ENCODE measurements at regions not wholly inside any gene's neighbourhood (a gene's known extent, or its start where the extent isn't known, plus 50 kb on each side); places are given as distances from the start of the nearest gene placed in this dataset.

DNA sequence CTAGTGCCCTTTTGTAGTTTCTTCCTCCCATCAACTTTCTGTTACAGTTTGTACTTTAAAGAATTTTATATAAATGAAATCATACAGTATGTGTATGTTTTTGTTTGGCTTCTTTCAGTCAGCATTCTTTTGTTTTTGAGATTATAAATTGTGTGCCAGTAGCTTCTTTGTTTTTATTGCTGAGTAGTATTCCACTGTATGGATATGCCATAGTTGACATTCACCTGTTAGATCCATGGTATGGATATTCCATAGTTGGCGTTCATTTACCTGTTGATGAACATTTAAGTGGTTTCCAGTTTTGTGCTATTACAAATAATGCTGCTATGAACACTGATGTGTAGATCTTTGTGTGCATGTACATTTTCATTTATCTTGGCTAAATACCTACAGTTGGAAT is 70.8 kb upstream of the SYPL1 start:
- Histone ChIP-seq H3K9me2 (no peaks in the 10 kb centered on the region), H3K27me3 (ENCODE audit: insufficient read depth) (no peaks in the 10 kb centered on the region), H3K4me3 (ENCODE audit: low read depth in 2 of 2, low read length in 1 of 2) (no peak overlapping the region), H3K9ac (no peak overlapping the region), H2AFZ (ENCODE audit: low read depth) (no peak overlapping the region), H3K4me2 (no peak overlapping the region), H3K27ac (ENCODE audit: low read depth in 2 of 2, low read length in 1 of 2) (no peak overlapping the region), H4K20me1 (ENCODE audit: insufficient read depth) (no peaks in the 10 kb centered on the region), H3K36me3 (replicated peaks in 1 of 2; ENCODE audit: control insufficient read depth in 1 of 2, insufficient read depth in 2 of 2, low read length in 1 of 2) (no peaks in the 10 kb centered on the region), H3K4me1 (ENCODE audit: control insufficient read depth in 1 of 2, insufficient read depth in 2 of 2, low read depth in 1 of 2, low read length in 1 of 2) (no peaks in the 10 kb centered on the region), H3K79me2 (ENCODE audit: insufficient read depth) (no peaks in the 10 kb centered on the region), H3F3A (replicated peaks; ENCODE audit: insufficient read depth) (no peaks in the 10 kb centered on the region), H3K9me3 (no peaks in the 10 kb centered on the region)
- 93% methylated on average over 1 of the region's 1 CpG for WGBS (ENCODE audit: low lambda C conversion rate)
- CTCF ChIA-PET = interaction anchor here (0.6 to 1.3 kb wide), 3 partner anchors 9 to 477 kb away, joined by 3 read pairs; partner anchors contain the start of gene CCDC71L
- POLR2A ChIA-PET = no interaction called here
- TF ChIP-seq SIN3A (IDR thresholded peaks at IDR 0.05; ENCODE audit: borderline replicate concordance, low read depth, low read length) = no peak
- DNase-seq = no peak

GRCh38 chr7:106181658-106182265 is 69.7 kb upstream of the SYPL1 start:
- DNase-seq = no peak
- POLR2A ChIA-PET = no interaction called here
- TF ChIP-seq MXI1 (IDR thresholded peaks at IDR 0.05; ENCODE audit: low read depth, low read length) (no peak), SMC3 (IDR thresholded peaks at IDR 0.05; ENCODE audit: low read depth, low read length) (no peak), NRF1 (IDR thresholded peaks at IDR 0.05; ENCODE audit: low read depth, low read length) (no peak), EP300 (IDR thresholded peaks at IDR 0.05; ENCODE audit: borderline replicate concordance in 1 of 2, low read depth in 1 of 2, low read length in 1 of 2) (no peak), JUND (IDR thresholded peaks at IDR 0.05) (no peak), TAF1 (IDR thresholded peaks at IDR 0.05; ENCODE audit: borderline replicate concordance, low read depth, low read length) (no peak), RXRA (IDR thresholded peaks at IDR 0.05; ENCODE audit: borderline replicate concordance, low read depth) (no peak), SIN3A (IDR thresholded peaks at IDR 0.05; ENCODE audit: borderline replicate concordance, low read depth, low read length) (no peak), CTCF (IDR thresholded peaks at IDR 0.05) (no peak), RAD21 (IDR thresholded peaks at IDR 0.05; ENCODE audit: low read length) (no peak), FOXM1 (IDR thresholded peaks at IDR 0.05; ENCODE audit: low read depth) (no peak), TCF12 (IDR thresholded peaks at IDR 0.05) (no peak), ELF1 (IDR thresholded peaks at IDR 0.05) (no peak), EZH2phosphoT487 (IDR thresholded peaks at IDR 0.05; ENCODE audit: borderline replicate concordance, low read depth) (no peak), TEAD4 (IDR thresholded peaks at IDR 0.05; ENCODE audit: borderline replicate concordance, insufficient read depth) (no peak)
- TF ChIP-seq, protein P1, sequence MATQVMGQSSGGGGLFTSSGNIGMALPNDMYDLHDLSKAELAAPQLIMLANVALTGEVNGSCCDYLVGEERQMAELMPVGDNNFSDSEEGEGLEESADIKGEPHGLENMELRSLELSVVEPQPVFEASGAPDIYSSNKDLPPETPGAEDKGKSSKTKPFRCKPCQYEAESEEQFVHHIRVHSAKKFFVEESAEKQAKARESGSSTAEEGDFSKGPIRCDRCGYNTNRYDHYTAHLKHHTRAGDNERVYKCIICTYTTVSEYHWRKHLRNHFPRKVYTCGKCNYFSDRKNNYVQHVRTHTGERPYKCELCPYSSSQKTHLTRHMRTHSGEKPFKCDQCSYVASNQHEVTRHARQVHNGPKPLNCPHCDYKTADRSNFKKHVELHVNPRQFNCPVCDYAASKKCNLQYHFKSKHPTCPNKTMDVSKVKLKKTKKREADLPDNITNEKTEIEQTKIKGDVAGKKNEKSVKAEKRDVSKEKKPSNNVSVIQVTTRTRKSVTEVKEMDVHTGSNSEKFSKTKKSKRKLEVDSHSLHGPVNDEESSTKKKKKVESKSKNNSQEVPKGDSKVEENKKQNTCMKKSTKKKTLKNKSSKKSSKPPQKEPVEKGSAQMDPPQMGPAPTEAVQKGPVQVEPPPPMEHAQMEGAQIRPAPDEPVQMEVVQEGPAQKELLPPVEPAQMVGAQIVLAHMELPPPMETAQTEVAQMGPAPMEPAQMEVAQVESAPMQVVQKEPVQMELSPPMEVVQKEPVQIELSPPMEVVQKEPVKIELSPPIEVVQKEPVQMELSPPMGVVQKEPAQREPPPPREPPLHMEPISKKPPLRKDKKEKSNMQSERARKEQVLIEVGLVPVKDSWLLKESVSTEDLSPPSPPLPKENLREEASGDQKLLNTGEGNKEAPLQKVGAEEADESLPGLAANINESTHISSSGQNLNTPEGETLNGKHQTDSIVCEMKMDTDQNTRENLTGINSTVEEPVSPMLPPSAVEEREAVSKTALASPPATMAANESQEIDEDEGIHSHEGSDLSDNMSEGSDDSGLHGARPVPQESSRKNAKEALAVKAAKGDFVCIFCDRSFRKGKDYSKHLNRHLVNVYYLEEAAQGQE (IDR thresholded peaks at IDR 0.05; ENCODE audit: low read depth, low read length) = no peak
- TF ChIP-seq, protein P2, sequence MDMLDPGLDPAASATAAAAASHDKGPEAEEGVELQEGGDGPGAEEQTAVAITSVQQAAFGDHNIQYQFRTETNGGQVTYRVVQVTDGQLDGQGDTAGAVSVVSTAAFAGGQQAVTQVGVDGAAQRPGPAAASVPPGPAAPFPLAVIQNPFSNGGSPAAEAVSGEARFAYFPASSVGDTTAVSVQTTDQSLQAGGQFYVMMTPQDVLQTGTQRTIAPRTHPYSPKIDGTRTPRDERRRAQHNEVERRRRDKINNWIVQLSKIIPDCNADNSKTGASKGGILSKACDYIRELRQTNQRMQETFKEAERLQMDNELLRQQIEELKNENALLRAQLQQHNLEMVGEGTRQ (IDR thresholded peaks at IDR 0.05; ENCODE audit: borderline replicate concordance, low read depth, low read length) = no peak
- TF ChIP-seq, protein P3, sequence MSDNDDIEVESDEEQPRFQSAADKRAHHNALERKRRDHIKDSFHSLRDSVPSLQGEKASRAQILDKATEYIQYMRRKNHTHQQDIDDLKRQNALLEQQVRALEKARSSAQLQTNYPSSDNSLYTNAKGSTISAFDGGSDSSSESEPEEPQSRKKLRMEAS (IDR thresholded peaks at IDR 0.05; ENCODE audit: low read depth) = no peak
- TF ChIP-seq, protein P4, sequence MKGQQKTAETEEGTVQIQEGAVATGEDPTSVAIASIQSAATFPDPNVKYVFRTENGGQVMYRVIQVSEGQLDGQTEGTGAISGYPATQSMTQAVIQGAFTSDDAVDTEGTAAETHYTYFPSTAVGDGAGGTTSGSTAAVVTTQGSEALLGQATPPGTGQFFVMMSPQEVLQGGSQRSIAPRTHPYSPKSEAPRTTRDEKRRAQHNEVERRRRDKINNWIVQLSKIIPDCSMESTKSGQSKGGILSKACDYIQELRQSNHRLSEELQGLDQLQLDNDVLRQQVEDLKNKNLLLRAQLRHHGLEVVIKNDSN (IDR thresholded peaks at IDR 0.05; ENCODE audit: borderline replicate concordance, low read depth) = no peak

More at GRCh38 chr7:106181658-106182265, 69.7 kb upstream of the SYPL1 start:
- Histone ChIP-seq H3F3A (replicated peaks; ENCODE audit: insufficient read depth) (no peaks in the 10 kb centered on the region), H3K4me1 (ENCODE audit: control insufficient read depth in 1 of 2, insufficient read depth in 2 of 2, low read depth in 1 of 2, low read length in 1 of 2) (peaks cover 3 to 4% of the 10 kb centered on the region in 2 experiments; a peak in 2 of 4 replicates), H3K79me2 (ENCODE audit: insufficient read depth) (no peaks in the 10 kb centered on the region), H3K4me2 (no peak overlapping the region), H3K4me3 (ENCODE audit: low read depth in 2 of 2, low read length in 1 of 2) (no peak overlapping the region), H3K9me3 (no peaks in the 10 kb centered on the region), H2AFZ (ENCODE audit: low read depth) (no peak overlapping the region), H3K9me2 (no peaks in the 10 kb centered on the region), H4K20me1 (ENCODE audit: insufficient read depth) (no peaks in the 10 kb centered on the region), H3K9ac (no peak overlapping the region), H3K36me3 (replicated peaks in 1 of 2; ENCODE audit: control insufficient read depth in 1 of 2, insufficient read depth in 2 of 2, low read length in 1 of 2) (no peaks in the 10 kb centered on the region), H3K27ac (ENCODE audit: low read depth in 2 of 2, low read length in 1 of 2) (no peak overlapping the region), H3K27me3 (ENCODE audit: insufficient read depth) (no peaks in the 10 kb centered on the region)
- CTCF ChIA-PET = interaction anchor here (0.9 to 1.3 kb wide), 2 partner anchors 280 to 479 kb away, joined by 3 read pairs; partner anchors contain the start of gene CCDC71L
- 77% methylated on average over 4 of the region's 4 CpGs for WGBS (ENCODE audit: low lambda C conversion rate)
